ENCODE measurements at regions not wholly inside any gene's neighbourhood (a gene's known extent, or its start where the extent isn't known, plus 50 kb on each side); places are given as distances from the start of the nearest gene placed in this dataset.
A peak's percentile ranks its signal among the peaks of the same experiment; 100 is the strongest.
"Not testable (repeated sequence)": the region's sequence is repeated elsewhere in the genome, so short reads cannot be mapped to it uniquely, and the experiment has no call there.

DNA sequence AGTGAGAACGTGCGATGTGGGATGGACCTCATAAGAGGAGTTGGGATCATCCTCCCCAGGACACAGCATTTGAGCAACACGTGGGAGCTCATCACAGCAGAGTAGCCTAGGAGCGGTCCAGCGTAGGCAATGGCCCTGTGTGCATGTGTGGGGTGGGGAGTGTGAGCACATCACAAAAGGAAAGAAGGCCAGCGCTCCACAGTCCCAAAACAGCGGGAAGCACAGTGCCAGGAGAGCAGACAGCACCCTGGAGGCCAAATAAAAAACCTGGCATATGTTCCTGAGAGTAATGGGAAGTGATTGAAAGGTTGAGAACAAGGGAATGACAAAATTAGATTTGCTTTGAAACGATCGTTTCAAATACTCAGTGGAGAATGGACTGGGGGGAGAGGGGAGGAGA, 226.0 kb downstream of the C7orf25 start:
- no peak for DNase-seq (ENCODE audit: low spot score)

DNA sequence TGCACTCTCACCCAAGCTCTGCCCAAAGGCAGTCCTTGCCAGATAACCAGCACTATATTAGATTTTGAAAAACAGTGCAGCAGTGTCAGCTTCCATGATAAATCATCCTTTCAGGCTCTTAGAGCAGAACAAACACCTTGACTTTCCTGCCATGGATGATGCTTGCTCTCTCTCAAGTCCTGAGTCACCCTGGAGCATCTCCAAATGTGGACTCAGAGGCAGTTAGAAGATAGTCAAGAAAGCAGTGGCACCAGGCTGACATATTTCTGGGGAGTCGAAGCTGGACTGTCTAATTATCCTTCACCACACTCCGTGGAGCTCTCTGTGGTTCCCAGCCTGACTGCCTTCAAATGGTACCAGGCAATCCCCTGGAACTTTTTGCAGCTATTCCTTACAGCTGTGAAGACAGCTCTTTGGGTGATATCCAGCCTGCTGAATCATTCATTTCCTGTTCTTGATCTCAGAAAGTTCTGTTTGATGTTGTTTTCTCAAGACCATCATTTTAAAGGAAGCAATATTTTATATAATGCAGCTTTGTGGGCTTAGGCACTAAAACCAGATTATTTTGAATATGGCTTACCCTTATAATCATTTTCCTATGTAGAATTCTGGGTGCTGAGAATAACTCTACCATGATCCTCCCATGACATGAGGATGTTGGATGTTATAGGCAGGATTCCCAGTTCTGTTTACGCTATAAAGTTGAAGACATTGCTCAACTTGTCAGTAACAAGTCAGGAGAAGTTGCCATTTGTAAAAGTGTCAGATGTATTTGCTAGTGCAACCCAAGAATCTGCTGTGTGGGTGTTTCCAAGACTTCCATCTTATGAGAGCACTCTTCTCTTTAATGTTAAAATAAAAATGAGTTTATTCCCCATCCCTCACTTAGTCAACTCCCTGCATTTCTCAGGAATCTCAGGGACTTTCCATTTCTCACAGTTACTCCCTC, 233.8 kb downstream of the C7orf25 start:
- peak; percentile 84 for DNase-seq (ENCODE audit: low spot score)

GRCh38 chr7:42674541-42674940, 237.3 kb downstream of the C7orf25 start:
- DNase-seq (ENCODE audit: low spot score): no peak

- no peak for DNase-seq (ENCODE audit: low spot score)
Measured at GRCh38 chr7:42673951-42674350, 237.9 kb downstream of the C7orf25 start.

- DNase-seq (ENCODE audit: low spot score): no peak
Measured at GRCh38 chr7:42672339-42672999, 239.4 kb downstream of the C7orf25 start.

DNA sequence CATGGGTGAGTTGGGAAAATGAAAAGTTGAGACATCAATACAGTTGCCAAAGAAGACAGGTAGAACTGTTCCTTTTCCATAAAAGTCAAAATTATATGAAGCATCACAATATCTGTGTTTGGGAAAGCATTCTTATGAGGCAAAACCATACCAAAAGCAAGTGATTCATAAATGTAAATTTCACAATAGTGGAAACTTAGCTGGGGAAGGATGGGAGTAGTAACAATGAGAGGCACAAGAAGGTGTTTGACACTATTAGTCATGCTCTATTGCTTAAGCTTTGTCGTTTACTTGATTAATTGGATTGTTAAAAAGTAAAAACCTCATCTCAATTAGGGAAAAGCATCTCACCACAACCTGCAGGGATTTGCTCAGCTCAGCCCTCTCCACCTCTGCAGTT, 240.2 kb downstream of the C7orf25 start:
- peak; percentile 66 for DNase-seq (ENCODE audit: low spot score)

DNA sequence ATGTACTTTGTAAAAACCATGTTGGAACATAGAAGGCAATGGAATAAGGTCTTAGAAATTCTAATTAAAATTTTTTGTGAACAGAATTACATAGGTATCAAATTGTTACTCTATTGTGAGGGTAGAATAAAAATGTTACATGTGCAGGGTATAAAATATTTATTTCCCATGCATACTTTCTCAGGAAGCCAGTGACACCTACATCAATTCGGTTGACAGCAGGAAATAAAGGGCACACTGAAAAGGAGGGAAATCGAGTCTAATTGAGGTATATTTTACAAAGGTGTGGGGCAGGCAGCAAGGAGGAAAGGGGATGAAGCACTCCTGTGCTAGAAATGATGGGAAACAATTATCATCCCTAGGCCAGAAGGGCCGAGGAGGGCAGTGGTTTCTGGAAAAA, 244.9 kb downstream of the C7orf25 start:
- DNase-seq (ENCODE audit: low spot score): no peak

- DNase-seq (ENCODE audit: low spot score): no peak
Measured at GRCh38 chr7:42662862-42663261, 249.0 kb downstream of the C7orf25 start.

DNA sequence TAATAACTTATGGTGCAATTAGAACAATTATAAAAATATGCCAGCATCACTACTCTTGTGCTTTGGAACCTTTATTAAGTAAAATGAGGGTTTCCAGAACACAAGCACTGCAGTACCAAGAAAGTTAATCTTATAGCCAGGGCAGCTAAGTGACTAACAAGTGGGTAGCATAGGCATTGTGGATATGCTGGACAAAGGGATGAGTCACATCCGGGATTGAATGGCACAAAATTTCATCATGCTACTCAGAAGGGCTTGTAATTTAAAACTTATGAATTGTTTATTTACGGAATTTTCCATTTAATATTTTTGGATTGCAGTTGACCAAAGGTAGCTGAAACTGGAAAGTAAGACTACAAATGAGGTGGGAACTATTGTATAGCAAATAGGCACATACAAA, 250.6 kb downstream of the C7orf25 start:
- peak; percentile 60 for DNase-seq (ENCODE audit: low spot score)

GRCh38 chr7:42650701-42651100, 261.2 kb downstream of the C7orf25 start:
- DNase-seq (ENCODE audit: low spot score): no peak

- DNase-seq (ENCODE audit: low spot score): no peak
Measured at GRCh38 chr7:42650171-42650570, 261.7 kb downstream of the C7orf25 start.

DNA sequence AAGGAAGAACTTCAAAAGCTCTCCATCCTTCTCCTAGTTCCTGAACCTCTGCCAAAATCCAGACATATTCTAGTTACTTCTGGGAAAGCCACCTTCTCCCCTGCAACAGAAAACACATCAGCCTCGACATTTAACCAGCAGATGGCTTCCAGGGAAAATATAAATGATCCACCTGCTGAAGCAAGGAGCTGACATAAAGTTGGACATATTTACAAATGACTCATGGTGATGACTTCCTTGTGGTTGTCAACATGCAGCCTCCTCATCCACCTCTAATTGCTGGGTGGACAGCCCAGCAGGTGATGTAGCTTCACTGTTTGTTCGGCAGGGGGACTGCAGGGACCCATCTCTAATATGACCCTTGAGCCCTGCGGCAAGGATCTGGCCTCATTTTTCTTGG, 266.0 kb downstream of the C7orf25 start:
- DNase-seq (ENCODE audit: low spot score): peak; percentile 7

DNA sequence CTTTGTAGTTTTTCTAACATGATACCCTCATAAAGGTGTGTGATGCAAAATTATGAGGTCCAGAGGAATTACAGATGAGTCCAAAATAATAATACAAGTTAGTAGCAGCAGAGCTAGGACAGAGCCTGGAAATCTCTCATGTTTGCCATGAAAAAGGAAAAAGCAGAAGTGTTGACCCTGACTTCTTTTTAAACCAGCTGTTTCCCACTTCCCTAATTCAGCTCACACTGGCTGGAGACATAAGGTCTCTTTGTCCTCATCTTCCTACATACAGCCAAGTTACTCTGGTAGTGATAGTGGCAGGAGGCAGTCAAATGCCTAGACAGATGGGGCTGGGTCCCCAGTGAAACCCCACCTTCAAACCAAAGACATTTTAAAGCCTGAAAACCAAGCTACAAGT, 269.2 kb downstream of the C7orf25 start:
- DNase-seq (ENCODE audit: low spot score): no peak

DNA sequence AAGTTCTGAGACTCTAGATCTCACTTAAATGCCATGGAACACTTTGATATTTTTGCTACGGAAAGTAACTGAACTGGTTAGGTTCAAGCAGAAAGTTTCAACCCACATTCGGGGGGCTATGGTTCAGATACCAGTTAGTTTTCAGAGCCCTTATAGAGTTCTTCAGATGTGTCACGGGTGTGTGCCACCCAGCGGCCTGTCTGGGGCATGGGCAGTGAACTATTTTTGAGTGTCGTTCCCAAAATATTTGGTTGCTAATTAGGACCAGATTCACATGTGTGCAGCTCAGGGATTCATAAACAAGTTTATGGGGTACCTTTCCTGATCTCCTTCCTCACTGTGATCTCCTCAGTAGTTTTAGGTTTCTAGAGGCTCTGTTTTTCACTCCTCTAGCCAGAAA, 271.9 kb downstream of the C7orf25 start:
- DNase-seq (ENCODE audit: low spot score): peak; percentile 43

- not testable (repeated sequence) for DNase-seq (ENCODE audit: low spot score)
Measured at GRCh38 chr7:42636380-42636779, 275.5 kb downstream of the C7orf25 start.

GRCh38 chr7:42628054-42628453, 283.8 kb downstream of the C7orf25 start:
- DNase-seq (ENCODE audit: low spot score): no peak

DNA sequence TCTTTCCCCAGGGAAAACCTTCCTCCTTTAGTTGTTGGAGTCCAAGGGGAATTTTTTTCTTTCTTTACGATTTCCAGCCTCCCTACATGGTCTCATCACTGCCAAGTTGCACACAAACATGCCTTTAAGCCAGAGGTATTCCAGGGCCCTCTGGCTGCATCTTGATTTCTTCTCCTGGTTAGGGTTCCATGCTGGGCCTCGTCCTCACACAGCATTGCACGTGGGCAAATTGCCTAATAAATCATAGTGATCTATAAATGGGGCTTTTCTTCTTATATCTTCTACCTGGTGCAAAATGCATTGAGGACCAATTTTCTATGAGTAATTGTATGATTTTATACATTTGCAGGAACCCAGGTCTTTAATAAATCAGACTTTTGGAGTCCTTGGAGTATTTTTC, 284.2 kb downstream of the C7orf25 start:
- no peak for DNase-seq (ENCODE audit: low spot score)

DNA sequence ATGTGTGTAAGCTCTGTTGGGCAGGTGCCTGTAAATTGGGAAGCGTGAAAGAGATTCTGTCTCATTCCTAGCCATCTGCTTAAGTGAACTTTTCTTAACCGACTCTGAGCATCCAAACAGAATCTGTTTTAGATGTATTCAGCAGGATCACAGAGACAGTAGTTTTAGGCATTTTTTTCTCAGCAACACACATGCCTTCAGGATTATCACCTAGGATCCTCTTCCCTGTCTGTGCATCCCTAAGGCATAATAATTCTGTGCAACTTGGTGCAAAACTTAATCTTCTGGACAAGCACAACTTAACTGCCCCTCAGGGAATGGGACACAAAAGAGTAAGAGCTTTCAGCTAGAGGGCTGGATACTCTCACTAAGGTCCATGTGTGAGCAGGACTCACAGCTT, 284.8 kb downstream of the C7orf25 start:
- no peak for DNase-seq (ENCODE audit: low spot score)

- DNase-seq (ENCODE audit: low spot score): no peak
Measured at GRCh38 chr7:42625421-42625820, 286.4 kb downstream of the C7orf25 start.

GRCh38 chr7:42624471-42624870, 287.4 kb downstream of the C7orf25 start:
- DNase-seq (ENCODE audit: low spot score): peak; percentile 46

DNA sequence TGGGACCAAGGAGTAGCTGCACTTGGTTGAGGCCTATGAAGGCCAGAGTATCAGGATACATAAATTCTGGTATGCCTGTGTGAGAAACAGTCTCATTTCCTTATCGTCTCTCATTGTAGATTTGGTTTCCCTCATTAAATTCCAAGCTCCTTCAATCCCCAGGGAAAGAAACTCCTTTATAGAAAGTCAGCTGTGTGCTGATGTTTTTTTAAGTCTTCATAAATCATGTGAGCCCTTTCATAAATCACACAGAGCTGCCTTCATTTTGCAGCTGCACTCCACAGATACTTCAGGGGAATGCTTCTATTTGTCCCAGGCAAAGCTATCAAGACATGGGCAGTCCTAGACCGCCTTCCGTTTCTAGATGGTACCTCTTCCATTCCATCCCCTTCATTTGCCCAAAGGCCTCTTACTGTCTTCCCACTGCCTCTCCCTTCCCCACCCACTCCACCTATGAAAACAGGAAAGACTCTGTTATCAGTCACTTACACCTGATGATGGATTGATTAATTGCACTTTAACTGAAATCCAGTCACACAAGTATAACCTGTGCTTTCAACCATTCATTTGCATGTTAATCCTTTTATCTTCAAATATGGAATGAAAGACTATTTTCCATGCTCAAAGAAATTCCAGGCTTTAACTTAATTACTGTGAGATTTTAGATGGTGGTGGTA, 290.2 kb downstream of the C7orf25 start:
- DNase-seq (ENCODE audit: low spot score): no peak

- DNase-seq (ENCODE audit: low spot score): no peak
Measured at GRCh38 chr7:42618651-42619360, 293.1 kb downstream of the C7orf25 start.

Data from AG08395 (cell line).